Ectodermal cell (in vitro differentiated cells): ENCODE measurements at regions not wholly inside any gene's neighbourhood (a gene's known extent, or its start where the extent isn't known, plus 50 kb on each side); places are given as distances from the start of the nearest gene placed in this dataset.

Experiments used
- H3K27ac ChIP-seq: 2 replicates; pipeline ENCODE4 v1.7.0; 2013; ENCODE audit warnings: mild to moderate bottlenecking, low read depth, low read length; ENCODE audit not compliant: insufficient read depth, poor library complexity, severe bottlenecking
- H3K27me3 ChIP-seq: 2 replicates; pipeline ENCODE4 v1.7.0; 2013; ENCODE audit warnings: mild to moderate bottlenecking, low read length; ENCODE audit not compliant: insufficient read depth, control insufficient read depth, poor library complexity, severe bottlenecking
- H3K36me3 ChIP-seq: one replicate; pipeline ENCODE4 v1.7.0; 2013; ENCODE audit warnings: low read length; ENCODE audit not compliant: control insufficient read depth, insufficient read depth
- H3K4me1 ChIP-seq: one replicate; pipeline ENCODE4 v1.7.0; 2013; ENCODE audit warnings: low read length; ENCODE audit not compliant: control insufficient read depth, insufficient read depth
- H3K4me3 ChIP-seq: 2 replicates; pipeline ENCODE4 v1.7.0; 2013; ENCODE audit warnings: low read depth, low read length, control low read depth; ENCODE audit not compliant: insufficient read depth
- H3K9me3 ChIP-seq: 2 replicates; pipeline ENCODE4 v1.7.0; 2013; ENCODE audit warnings: mild to moderate bottlenecking, low read length, moderate library complexity; ENCODE audit not compliant: control insufficient read depth
- WGBS, 2 experiments: methylation state at CpG; one replicate each; pipeline ENCODE4 v1.1.7; 2013; ENCODE audit warnings: missing lambda C conversion rate in 2 of 2; 5-methylcytosine and 5-hydroxymethylcytosine counted together

DNA sequence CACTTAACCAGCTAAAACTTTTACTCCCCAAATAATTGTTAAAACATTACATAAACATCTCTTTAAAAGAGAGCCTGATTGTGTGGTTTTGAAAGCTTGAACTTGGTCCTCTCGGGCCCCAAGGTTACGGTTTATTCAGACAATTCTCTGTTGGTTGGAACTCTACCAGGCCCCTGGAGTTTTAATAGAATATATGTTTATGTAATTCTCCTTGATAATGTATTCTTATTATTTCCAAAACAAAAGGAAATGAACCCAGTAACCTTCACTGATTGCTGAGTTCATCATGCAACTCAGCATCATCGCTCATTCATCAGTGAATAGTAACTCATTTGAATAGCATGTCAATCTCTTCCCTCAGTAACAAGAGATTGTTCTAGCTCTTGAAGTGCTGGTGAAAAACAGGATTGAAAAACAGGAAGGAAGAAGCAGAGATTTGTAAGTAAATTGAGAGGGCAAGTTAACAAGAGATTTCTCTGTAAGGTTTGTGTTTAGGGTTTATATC, 464.5 kb upstream of the MARCKS start:
- no peaks in the 10 kb centered on the region for H3K9me3 ChIP-seq
- no peaks in the 10 kb centered on the region for H3K27me3 ChIP-seq
- no peak overlapping the region for H3K4me3 ChIP-seq
- no peak overlapping the region for H3K27ac ChIP-seq
- 88% methylated on average over 1 to 3 of the region's 3 CpGs for WGBS, 2 experiments
- H3K36me3 ChIP-seq: no peaks in the 10 kb centered on the region
- H3K4me1 ChIP-seq: peaks cover 6% of the 10 kb centered on the region

GRCh38 chr6:113394216-113394615, 462.9 kb upstream of the MARCKS start:
- 92 to 94% methylated on average over 4 of the region's 4 CpGs for WGBS, 2 experiments
- Histone ChIP-seq H3K36me3 (no peaks in the 10 kb centered on the region), H3K4me3 (no peak overlapping the region), H3K27me3 (no peaks in the 10 kb centered on the region), H3K4me1 (peaks cover 6% of the 10 kb centered on the region), H3K9me3 (no peaks in the 10 kb centered on the region), H3K27ac (no peak overlapping the region)

GRCh38 chr6:113394729-113395128, 462.4 kb upstream of the MARCKS start:
- peaks cover 6% of the 10 kb centered on the region for H3K4me1 ChIP-seq

GRCh38 chr6:113396730-113397129, 460.4 kb upstream of the MARCKS start:
- Histone ChIP-seq H3K36me3 (no peaks in the 10 kb centered on the region), H3K4me1 (peaks cover 6% of the 10 kb centered on the region), H3K9me3 (no peaks in the 10 kb centered on the region), H3K27ac (no peak overlapping the region), H3K27me3 (no peaks in the 10 kb centered on the region), H3K4me3 (no peak overlapping the region)
- 95 to 97% methylated on average over 2 of the region's 2 CpGs for WGBS, 2 experiments

More at GRCh38 chr6:113394729-113395128, 462.4 kb upstream of the MARCKS start:
- H3K27ac ChIP-seq: no peak overlapping the region
- H3K4me3 ChIP-seq: no peak overlapping the region
- H3K36me3 ChIP-seq: no peaks in the 10 kb centered on the region
- no peaks in the 10 kb centered on the region for H3K9me3 ChIP-seq
- 89 to 100% methylated on average over 2 of the region's 2 CpGs for WGBS, 2 experiments
- H3K27me3 ChIP-seq: no peaks in the 10 kb centered on the region

DNA sequence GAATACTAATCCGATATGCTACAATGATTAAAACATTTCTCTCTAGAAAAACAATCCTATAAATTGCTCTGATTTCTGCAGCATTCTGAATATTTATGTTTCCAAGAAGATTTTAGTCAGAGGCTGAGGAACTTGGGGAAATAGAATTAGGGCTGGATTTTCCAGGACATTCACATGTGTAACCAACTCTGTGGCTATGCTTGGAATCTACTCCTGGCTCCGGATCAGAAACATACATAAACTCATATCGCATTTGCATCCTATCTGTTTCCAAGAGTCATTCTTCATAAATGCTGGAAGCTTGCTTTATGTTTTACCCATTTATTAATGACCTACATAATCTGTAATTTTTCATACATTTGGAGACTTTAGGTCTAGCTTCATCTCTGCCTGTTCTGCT, 459.9 kb upstream of the MARCKS start:
- Histone ChIP-seq H3K4me3 (no peak overlapping the region), H3K27ac (no peak overlapping the region), H3K9me3 (no peaks in the 10 kb centered on the region), H3K27me3 (no peaks in the 10 kb centered on the region), H3K36me3 (no peaks in the 10 kb centered on the region), H3K4me1 (peaks cover 6% of the 10 kb centered on the region)
- WGBS, 2 experiments: 89 to 90% methylated on average over 2 of the region's 3 CpGs

GRCh38 chr6:113401231-113401630, 455.9 kb upstream of the MARCKS start:
- Histone ChIP-seq H3K9me3 (no peaks in the 10 kb centered on the region), H3K27ac (no peak overlapping the region), H3K4me3 (no peak overlapping the region), H3K27me3 (no peaks in the 10 kb centered on the region), H3K36me3 (no peaks in the 10 kb centered on the region), H3K4me1 (peaks cover 4% of the 10 kb centered on the region)
- WGBS, 2 experiments: 90 to 94% methylated on average over 2 of the region's 2 CpGs

- H3K9me3 ChIP-seq: no peaks in the 10 kb centered on the region
- H3K4me1 ChIP-seq: no peaks in the 10 kb centered on the region
- H3K27ac ChIP-seq: no peak overlapping the region
- no peaks in the 10 kb centered on the region for H3K27me3 ChIP-seq
- no peaks in the 10 kb centered on the region for H3K36me3 ChIP-seq
- no CpG with 5 or more reads among the region's 1 CpG for WGBS, 2 experiments
- H3K4me3 ChIP-seq: no peak overlapping the region
These were observed 454.6 kb upstream of the MARCKS start for GRCh38 chr6:113402544-113402943.

DNA sequence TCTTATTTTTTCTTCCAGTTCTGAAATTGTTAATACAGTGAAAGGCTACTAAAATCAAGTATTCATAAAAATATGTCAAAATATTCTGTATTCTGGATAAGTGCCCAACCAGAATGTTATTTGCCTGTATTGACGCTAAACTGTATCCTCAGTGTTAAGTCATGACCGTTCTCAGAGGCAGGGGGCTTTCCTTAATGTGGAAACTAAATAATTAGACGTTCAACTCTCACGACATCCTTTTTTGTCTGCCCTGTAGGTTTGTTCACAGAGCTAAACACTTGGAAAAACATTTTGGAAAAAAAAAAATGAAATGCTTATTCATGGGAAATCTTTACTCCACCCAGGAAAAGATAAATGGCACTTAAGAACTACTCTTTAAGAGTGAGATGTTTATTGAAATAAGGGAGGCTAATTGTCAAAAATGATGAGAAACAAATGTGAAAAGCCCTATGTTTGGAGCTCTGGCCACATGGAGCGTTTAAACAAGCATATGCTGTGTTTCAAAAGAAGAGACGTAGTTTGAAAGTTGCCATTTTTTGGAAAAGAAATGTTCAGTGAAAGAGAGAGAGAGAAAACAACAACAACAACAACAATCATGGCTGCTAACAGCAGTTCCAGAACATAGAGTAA, 453.1 kb upstream of the MARCKS start:
- H3K27ac ChIP-seq: no peak overlapping the region

GRCh38 chr6:113405326-113406047, 451.7 kb upstream of the MARCKS start:
- H3K9me3 ChIP-seq: no peaks in the 10 kb centered on the region
- no peak overlapping the region for H3K27ac ChIP-seq
- no peak overlapping the region for H3K4me3 ChIP-seq
- no peaks in the 10 kb centered on the region for H3K4me1 ChIP-seq
- no peaks in the 10 kb centered on the region for H3K27me3 ChIP-seq
- H3K36me3 ChIP-seq: no peaks in the 10 kb centered on the region

More for the DNA sequence above, 453.1 kb upstream of the MARCKS start:
- Histone ChIP-seq H3K4me3 (no peak overlapping the region), H3K4me1 (no peaks in the 10 kb centered on the region), H3K27me3 (no peaks in the 10 kb centered on the region), H3K36me3 (no peaks in the 10 kb centered on the region), H3K9me3 (no peaks in the 10 kb centered on the region)
- WGBS, 2 experiments: 96 to 98% methylated on average over 6 of the region's 6 CpGs

- Histone ChIP-seq H3K9me3 (no peaks in the 10 kb centered on the region), H3K27ac (no peak overlapping the region), H3K36me3 (no peaks in the 10 kb centered on the region), H3K27me3 (no peaks in the 10 kb centered on the region), H3K4me1 (no peaks in the 10 kb centered on the region), H3K4me3 (no peak overlapping the region)
- 94 to 97% methylated on average over 4 of the region's 4 CpGs for WGBS, 2 experiments
These were observed 451.0 kb upstream of the MARCKS start for GRCh38 chr6:113406048-113406695.
